GM12878 (cell line): ENCODE measurements at regions not wholly inside any gene's neighbourhood (a gene's known extent, or its start where the extent isn't known, plus 50 kb on each side); places are given as distances from the start of the nearest gene placed in this dataset.

Experiments
- ATAC-seq: fragments of 200-7000 bp; cut with Tn5 transposase; 3 replicates; pipeline ENCODE4 v1.9.1; 2020; ENCODE audit warnings: mild to moderate bottlenecking, moderate library complexity
- BruUV-seq: library from RNA; stranded (reverse); fragments of 400-500 nt; replicated peaks from 2 replicates; lab custom pipeline; 2021; lab: Mats Ljungman, UMichigan
- CTCF ChIA-PET: fragments of 300-600 bp; sonication (Branson Sonifier 250); formaldehyde crosslinking; extraction: SDS; loops from one replicate; lab custom pipeline; 2021; ENCODE audit warnings: inconsistent platforms; lab: Yijun Ruan, JAX
- POLR2A ChIA-PET: fragments of 350-600 bp; formaldehyde crosslinking; extraction: SDS; loops from one replicate; lab custom pipeline; 2021; ENCODE audit warnings: inconsistent platforms; lab: Charles Lee
- RAD21 ChIA-PET: fragments of 300-600 bp; sonication (Branson Sonifier 250); formaldehyde crosslinking; loops from one replicate; lab custom pipeline; 2023; ENCODE audit warnings: antibody characterized with exemption; ENCODE audit not compliant: unreplicated experiment; lab: Charles Lee
- SMC1A ChIA-PET: fragments of 300-600 bp; sonication (Branson Sonifier 250); formaldehyde crosslinking; loops from one replicate; lab custom pipeline; 2023; ENCODE audit not compliant: unreplicated experiment, uncharacterized antibody; lab: Charles Lee
- DNase-seq: peaks from one replicate; pipeline ENCODE4 v3.0.0-alpha.2; 2011; ENCODE audit warnings: low read depth, low spot score
- FAIRE-seq: peaks from 3 replicates; lab custom pipeline; 2011; peaks lifted over from hg19 to GRCh38; lab: Jason Lieb, UNC
- H2AFZ ChIP-seq: 2 replicates; pipeline ENCODE4 v1.6.0; 2011; ENCODE audit warnings: low read depth, low read length, control low read depth; ENCODE audit not compliant: control insufficient read depth
- H3K27ac ChIP-seq: 2 replicates; pipeline ENCODE4 v1.5.1; 2011; ENCODE audit warnings: control low read depth; ENCODE audit not compliant: control insufficient read depth, insufficient read depth
- H3K27me3 ChIP-seq, 2 experiments: replicated peaks in 1 of 2; 2 replicates each; pipeline versions ENCODE4 v1.6.0 to v1.6.1; 2011; ENCODE audit warnings: low read length in 1 of 2; ENCODE audit not compliant: control insufficient read depth in 2 of 2, insufficient read depth in 2 of 2
- H3K36me3 ChIP-seq, 2 experiments: 2 replicates each; pipeline ENCODE4 v1.5.1; 2011; ENCODE audit warnings: low read length in 1 of 2; ENCODE audit not compliant: control insufficient read depth in 2 of 2, insufficient read depth in 2 of 2
- H3K4me1 ChIP-seq: 2 replicates; pipeline ENCODE4 v1.6.1; 2011; ENCODE audit warnings: mild to moderate bottlenecking, low read length, moderate library complexity, mixed read lengths; ENCODE audit not compliant: control insufficient read depth, insufficient read depth
- H3K4me2 ChIP-seq: 2 replicates; pipeline ENCODE4 v1.6.0; 2011; ENCODE audit warnings: control low read depth; ENCODE audit not compliant: control insufficient read depth, insufficient read depth
- H3K4me3 ChIP-seq: fragments of 200-600 bp; sonication (generic); 2 replicates; pipeline ENCODE4 v1.5.1; 2016
- H3K79me2 ChIP-seq: 2 replicates; pipeline ENCODE4 v1.6.0; 2011; ENCODE audit warnings: low read length; ENCODE audit not compliant: control insufficient read depth, insufficient read depth
- H3K9ac ChIP-seq: 2 replicates; pipeline ENCODE4 v1.8.0; 2011; ENCODE audit warnings: low read length, control low read depth, mixed read lengths; ENCODE audit not compliant: control insufficient read depth, insufficient read depth
- H3K9me3 ChIP-seq: replicated peaks from 3 replicates; pipeline ENCODE4 v1.5.1; 2011; ENCODE audit warnings: mild to moderate bottlenecking, low read length; ENCODE audit not compliant: control insufficient read depth, insufficient read depth
- H4K20me1 ChIP-seq: 2 replicates; pipeline ENCODE4 v1.6.0; 2011; ENCODE audit not compliant: control insufficient read depth, insufficient read depth
- ELK1 ChIP-seq: IDR thresholded peaks from 2 replicates; pipeline ENCODE4 v1.6.1; 2012; ENCODE audit warnings: low read depth, low read length, improper control_type of control experiment
- HCFC1 ChIP-seq: fragments of 150-350 bp; IDR thresholded peaks from 2 replicates; pipeline ENCODE4 v1.6.1; 2014; ENCODE audit warnings: low read length
- MXI1 ChIP-seq: fragments of 150-350 bp; IDR thresholded peaks from 2 replicates; pipeline ENCODE4 v1.6.1; 2011; ENCODE audit warnings: low read depth, mild to moderate bottlenecking, inconsistent platforms, low read length, improper control_type of control experiment
- NFIC ChIP-seq: IDR thresholded peaks from 2 replicates; pipeline ENCODE4 v1.6.1; 2012; ENCODE audit warnings: low read depth, mild to moderate bottlenecking, inconsistent platforms, low read length, moderate library complexity
- RELA ChIP-seq: fragments of 450-650 bp; IDR thresholded peaks from 2 replicates; pipeline ENCODE4 v1.8.0; 2014; ENCODE audit warnings: borderline replicate concordance; ENCODE audit not compliant: partially characterized antibody
- SIX5 ChIP-seq: IDR thresholded peaks from 2 replicates; pipeline ENCODE4 v1.6.1; 2011; ENCODE audit warnings: mild to moderate bottlenecking, low read depth, low read length, moderate library complexity; ENCODE audit not compliant: severe bottlenecking
- SKIL ChIP-seq: fragments of 450-650 bp; IDR thresholded peaks from 2 replicates; pipeline ENCODE4 v1.6.1; 2017; ENCODE audit warnings: mild to moderate bottlenecking, low read depth, inconsistent platforms; ENCODE audit not compliant: poor library complexity, severe bottlenecking
- SP1 ChIP-seq: IDR thresholded peaks from one replicate; pipeline ENCODE4 v1.6.1; 2011; ENCODE audit warnings: low read depth, low read length
- SPI1 ChIP-seq: IDR thresholded peaks from 2 replicates; pipeline ENCODE4 v1.6.1; 2011; ENCODE audit warnings: low read depth, mild to moderate bottlenecking, low read length, moderate library complexity, borderline replicate concordance; ENCODE audit not compliant: insufficient read depth
- ZBTB11 ChIP-seq: fragments of 450-650 bp; formaldehyde crosslinking; IDR thresholded peaks from 2 replicates; pipeline ENCODE4 v1.5.0; 2022; ENCODE audit warnings: mild to moderate bottlenecking, missing genetic modification characterization
- ZBTB33 ChIP-seq: fragments of 450-650 bp; IDR thresholded peaks from 2 replicates; pipeline ENCODE4 v1.6.1; 2017; ENCODE audit warnings: mild to moderate bottlenecking
- ZNF622 ChIP-seq: fragments of 450-650 bp; IDR thresholded peaks from 2 replicates; pipeline ENCODE4 v1.6.1; 2017; ENCODE audit warnings: mild to moderate bottlenecking, inconsistent platforms
- WGBS: methylation state at CpG from one replicate; pipeline ENCODE4 v1.1.6; 2016; ENCODE audit warnings: low lambda C conversion rate; ENCODE audit not compliant: insufficient replicate concordance, insufficient coverage; ENCODE audit errors: missing lambda C conversion rate; 5-methylcytosine and 5-hydroxymethylcytosine counted together
- in situ Hi-C: fragments of 300-500 bp; cut with MboI; formaldehyde crosslinking; loops from 9 replicates; pipeline ENCODE4 v1.14.3; 2018; ENCODE audit warnings: mixed read lengths
- intact Hi-C: fragments of 100-400 bp; cut with micrococcal nuclease; formaldehyde crosslinking; loops from one replicate; pipeline ENCODE4 v1.14.2; 2022; ENCODE audit not compliant: unreplicated experiment

GRCh38 chr18:64650068-64650467 is 501.2 kb upstream of the LINC00305 start:
- Histone ChIP-seq H2AFZ (no peak overlapping the region), H3K4me1 (no peaks in the 10 kb centered on the region), H4K20me1 (no peaks in the 10 kb centered on the region), H3K9ac (no peak overlapping the region)
- in situ Hi-C loops (no loop called here), intact Hi-C loops (no loop called here)
- FAIRE-seq (no peak), ATAC-seq (no peak), DNase-seq (no peak)
- ChIA-PET SMC1A (interaction anchor here (0.9 kb wide), 1 partner anchor 16 kb away, joined by 3 read pairs; no protein-coding TSS in a partner anchor), POLR2A (no interaction called here)
- TF ChIP-seq ZBTB33 (no peak), ZNF622 (no peak), SPI1 (no peak), ZBTB11 (no peak), HCFC1 (no peak), SKIL (no peak), RELA (no peak), SP1 (no peak), ELK1 (no peak), SIX5 (no peak), NFIC (no peak), MXI1 (no peak)
- TF ChIP-seq, all 136 proteins: peak for 0
- H3K27ac ChIP-seq, result no peak overlapping the region
- H3K4me2 ChIP-seq, result no peak overlapping the region
- ChIA-PET RAD21 (no interaction called here), CTCF (no interaction called here)
- 2% methylated on average over 2 of the region's 2 CpGs for WGBS
- H3K27me3 ChIP-seq, result no peaks in the 10 kb centered on the region
- no peaks in the 10 kb centered on the region for H3K79me2 ChIP-seq
- no peaks in the 10 kb centered on the region for H3K36me3 ChIP-seq
- no peaks in the 10 kb centered on the region; the same call in 2 of the 3 replicates for H3K9me3 ChIP-seq
- BruUV-seq, result no TSS peak
- no peak overlapping the region for H3K4me3 ChIP-seq
